HG02642 (cell line): ENCODE measurements at regions not wholly inside any gene's neighbourhood (a gene's known extent, or its start where the extent isn't known, plus 50 kb on each side); places are given as distances from the start of the nearest gene placed in this dataset.
"Not testable (repeated sequence)": the region's sequence is repeated elsewhere in the genome, so short reads cannot be mapped to it uniquely, and the experiment has no call there.

Experiments
- ATAC-seq: cut with Tn5 transposase; IDR thresholded peaks from one replicate; pipeline ENCODE4 v1.9.1; 2021; ENCODE audit warnings: mild to moderate bottlenecking; ENCODE audit not compliant: unreplicated experiment, poor library complexity

GRCh38 chr13:81990652-81991051, 1649.7 kb upstream of the SPRY2 start:
- ATAC-seq: no peak

GRCh38 chr13:81988567-81988966, 1647.6 kb upstream of the SPRY2 start:
- no peak for ATAC-seq

GRCh38 chr13:81987677-81988357, 1646.9 kb upstream of the SPRY2 start:
- ATAC-seq: no peak

GRCh38 chr13:81987159-81987558, 1646.2 kb upstream of the SPRY2 start:
- ATAC-seq: no peak

GRCh38 chr13:81986308-81986707, 1645.4 kb upstream of the SPRY2 start:
- ATAC-seq: no peak

GRCh38 chr13:81957121-81957520, 1616.2 kb upstream of the SPRY2 start:
- ATAC-seq: no peak

GRCh38 chr13:81929988-81930387, 1589.1 kb upstream of the SPRY2 start:
- no peak for ATAC-seq

- no peak for ATAC-seq
Measured at GRCh38 chr13:81927347-81927746, 1586.4 kb upstream of the SPRY2 start.

GRCh38 chr13:81917810-81918209, 1576.9 kb upstream of the SPRY2 start:
- no peak for ATAC-seq

- ATAC-seq: no peak
Measured at GRCh38 chr13:81916461-81916860, 1575.5 kb upstream of the SPRY2 start.

GRCh38 chr13:81907787-81908372, 1567.0 kb upstream of the SPRY2 start:
- no peak for ATAC-seq

GRCh38 chr13:81888855-81889254, 1547.9 kb upstream of the SPRY2 start:
- no peak for ATAC-seq

- no peak for ATAC-seq
Measured at GRCh38 chr13:81874681-81875661, 1534.0 kb upstream of the SPRY2 start.

GRCh38 chr13:81874253-81874652, 1533.3 kb upstream of the SPRY2 start:
- no peak for ATAC-seq

- ATAC-seq: no peak
Measured at GRCh38 chr13:81872581-81872980, 1531.7 kb upstream of the SPRY2 start.

GRCh38 chr13:81871751-81872325, 1530.9 kb upstream of the SPRY2 start:
- ATAC-seq: not testable (repeated sequence)

GRCh38 chr13:81848291-81848690, 1507.4 kb upstream of the SPRY2 start:
- ATAC-seq: no peak

GRCh38 chr13:81846771-81847170, 1505.8 kb upstream of the SPRY2 start:
- no peak for ATAC-seq

GRCh38 chr13:81821259-81821658, 1480.3 kb upstream of the SPRY2 start:
- no peak for ATAC-seq

- ATAC-seq: no peak
Measured at GRCh38 chr13:81800433-81800832, 1459.5 kb upstream of the SPRY2 start.

- no peak for ATAC-seq
Measured at GRCh38 chr13:81795710-81796109, 1454.8 kb upstream of the SPRY2 start.
